GM21529 (cell line): ENCODE measurements at regions not wholly inside any gene's neighbourhood (a gene's known extent, or its start where the extent isn't known, plus 50 kb on each side); places are given as distances from the start of the nearest gene placed in this dataset.

Experiments
- ATAC-seq: cut with Tn5 transposase; IDR thresholded peaks from one replicate; pipeline ENCODE4 v1.9.1; 2021; ENCODE audit not compliant: unreplicated experiment

DNA sequence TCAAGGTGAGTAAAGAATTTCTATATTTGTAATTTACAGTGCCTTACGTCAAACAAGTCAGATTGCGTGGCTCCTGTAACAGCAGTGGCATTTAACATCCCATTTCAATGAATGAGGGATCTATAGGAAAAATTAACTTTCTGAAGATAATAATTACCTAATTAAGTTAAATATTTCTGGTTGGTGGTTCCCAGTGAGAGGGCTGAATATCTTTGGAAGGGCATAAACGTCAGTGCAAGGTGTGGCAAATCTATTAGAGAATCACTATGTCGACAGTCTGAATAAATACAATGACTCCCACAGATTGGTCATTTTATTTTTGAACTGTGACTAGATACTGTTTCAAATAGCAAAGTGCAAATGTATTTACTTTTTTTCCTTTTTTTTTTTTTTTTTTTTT is 80.0 kb downstream of the S1PR1 start:
- no peak for ATAC-seq

DNA sequence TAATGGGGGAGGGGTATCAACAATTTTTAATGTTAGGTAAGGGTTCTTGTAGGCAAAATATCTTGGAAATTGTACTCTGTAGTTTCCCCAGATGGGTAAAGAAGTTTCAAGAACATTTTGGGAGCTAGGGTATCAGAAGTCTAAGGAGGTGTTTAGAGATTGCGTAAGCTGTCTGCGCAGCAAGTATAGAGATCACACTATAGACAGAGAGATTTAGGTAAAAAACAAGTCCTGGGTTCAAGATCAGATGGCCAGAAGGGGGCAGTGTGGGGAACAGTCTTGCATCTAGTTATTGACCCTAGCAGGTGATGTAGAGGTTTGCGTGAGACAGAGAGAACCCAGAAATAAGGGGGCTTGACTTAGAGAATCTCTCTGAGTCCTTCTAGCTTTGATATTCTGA is 80.8 kb downstream of the S1PR1 start:
- no peak for ATAC-seq

DNA sequence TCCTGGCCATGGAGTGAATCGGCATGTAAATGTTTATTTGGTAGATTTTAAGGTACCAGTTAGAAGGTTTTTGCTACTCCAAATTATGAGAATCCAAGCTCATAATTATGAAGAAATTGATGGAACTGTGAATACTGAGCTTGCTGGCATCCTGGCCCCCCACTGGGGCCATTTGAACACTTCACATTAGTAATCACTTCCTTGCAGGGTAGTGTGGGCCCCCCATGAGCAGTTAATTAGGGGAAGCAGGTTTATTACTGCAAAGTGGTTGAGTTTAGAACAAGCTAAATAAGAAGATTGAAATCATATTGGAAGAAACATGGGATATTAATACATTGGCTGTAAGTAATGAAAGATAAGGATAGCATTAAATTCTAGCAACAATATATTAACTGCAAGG is 86.7 kb downstream of the S1PR1 start:
- ATAC-seq: no peak

DNA sequence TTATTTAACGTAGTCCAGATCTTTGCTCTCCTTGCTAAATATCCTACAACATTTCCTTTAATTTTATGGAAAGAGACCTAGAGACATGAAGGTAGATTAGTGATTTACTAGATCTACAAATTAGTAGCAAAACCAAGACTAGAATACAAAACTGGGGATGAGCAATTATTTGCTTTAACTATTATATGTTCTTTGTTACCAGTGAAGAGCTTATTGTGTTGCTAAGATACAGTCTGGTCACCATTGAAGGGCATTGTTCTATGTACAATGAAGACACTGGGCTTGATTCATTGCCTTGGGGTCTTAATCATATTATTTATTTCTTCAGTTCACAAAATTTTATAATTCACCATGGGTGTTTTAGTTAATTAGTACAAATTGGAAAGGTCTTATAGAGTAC is 88.3 kb downstream of the S1PR1 start:
- ATAC-seq: no peak

DNA sequence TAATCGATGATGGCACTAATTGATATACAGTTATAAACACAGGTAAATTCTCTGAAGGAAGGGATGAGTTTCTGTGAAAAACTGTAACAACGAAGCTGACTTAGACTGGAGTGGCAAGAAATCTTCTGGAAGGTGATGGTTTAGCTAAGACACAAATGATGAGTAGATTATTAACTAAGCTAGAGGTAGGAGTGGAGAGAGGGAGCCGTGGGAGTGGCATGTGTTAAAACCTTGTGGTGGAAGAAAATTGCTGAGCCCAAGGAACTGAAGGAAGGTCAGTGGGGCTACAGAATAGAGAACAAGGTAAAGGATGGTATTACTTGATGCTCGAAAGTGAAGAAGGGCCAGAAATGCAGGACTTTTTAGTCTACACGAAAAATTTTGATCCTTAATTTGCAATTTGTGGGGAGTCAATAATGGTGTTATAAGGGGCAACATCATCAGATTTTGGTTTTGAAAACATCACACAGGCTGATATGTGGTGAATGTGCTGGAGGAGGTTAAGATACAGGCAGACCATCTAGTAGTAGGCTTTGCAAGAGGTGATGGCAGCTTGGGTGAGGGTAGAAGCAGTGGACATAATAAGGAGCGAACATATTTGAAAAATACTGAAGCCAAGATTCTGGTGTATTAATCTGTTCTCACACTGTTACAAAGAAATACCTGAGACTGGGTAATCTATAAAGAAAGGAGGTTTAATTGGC is 93.8 kb downstream of the S1PR1 start:
- no peak for ATAC-seq

DNA sequence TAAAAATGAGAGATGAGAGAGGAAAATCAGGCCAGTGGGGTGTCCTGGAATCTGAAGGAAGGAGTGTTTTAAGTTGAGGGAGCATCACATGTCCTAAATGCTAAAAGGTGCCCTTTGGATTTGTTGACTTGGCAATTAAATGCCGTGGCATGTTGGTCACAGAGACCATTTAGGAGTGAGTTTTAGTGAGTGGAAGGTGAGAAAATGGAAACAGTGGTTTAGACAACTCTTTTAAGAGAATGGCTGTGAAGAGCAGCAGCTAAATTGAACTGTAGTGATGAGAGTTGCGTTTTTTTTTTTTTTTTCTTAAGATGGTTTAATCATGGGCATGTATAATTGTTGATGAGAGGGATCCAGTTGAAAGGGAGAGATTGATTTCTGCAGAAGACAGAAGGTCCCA is 95.0 kb downstream of the S1PR1 start:
- no peak for ATAC-seq

DNA sequence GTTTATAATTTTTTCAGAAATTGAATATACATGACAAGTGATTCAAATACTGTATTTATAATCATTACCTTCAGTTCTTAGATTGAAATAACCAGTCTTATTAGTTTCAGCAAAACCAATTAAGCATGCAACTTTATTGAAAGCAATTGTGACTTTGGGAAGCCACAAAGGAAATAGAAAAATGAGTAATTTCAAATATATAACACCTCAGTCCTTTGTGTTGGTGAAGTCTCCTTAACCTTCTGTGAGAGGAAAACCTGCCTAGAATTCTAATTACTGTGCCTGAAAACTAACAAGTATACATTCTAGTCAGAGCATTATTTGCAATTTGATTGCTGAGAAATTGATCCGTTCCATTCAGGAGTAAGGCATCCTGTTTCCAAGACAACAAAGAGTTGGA is 95.8 kb downstream of the S1PR1 start:
- ATAC-seq: no peak

DNA sequence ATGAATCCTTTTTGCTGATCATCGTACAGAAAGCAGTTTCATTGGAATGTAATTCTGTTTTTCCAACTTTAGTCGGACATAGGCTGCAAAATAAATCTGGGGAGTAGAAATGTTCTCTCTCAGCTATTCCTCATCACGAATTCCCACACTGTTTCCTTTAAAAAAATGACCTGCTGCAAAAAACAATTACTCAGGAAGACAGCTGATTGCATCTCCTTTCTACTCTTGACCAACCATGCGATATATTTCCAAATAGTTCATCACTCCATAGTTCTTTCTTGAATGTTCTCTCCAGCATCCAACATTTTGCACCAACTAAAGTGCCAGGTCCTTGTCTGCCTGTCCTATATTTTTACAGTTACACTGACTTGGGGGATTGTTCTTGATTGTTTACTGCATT is 96.4 kb downstream of the S1PR1 start:
- ATAC-seq: no peak

DNA sequence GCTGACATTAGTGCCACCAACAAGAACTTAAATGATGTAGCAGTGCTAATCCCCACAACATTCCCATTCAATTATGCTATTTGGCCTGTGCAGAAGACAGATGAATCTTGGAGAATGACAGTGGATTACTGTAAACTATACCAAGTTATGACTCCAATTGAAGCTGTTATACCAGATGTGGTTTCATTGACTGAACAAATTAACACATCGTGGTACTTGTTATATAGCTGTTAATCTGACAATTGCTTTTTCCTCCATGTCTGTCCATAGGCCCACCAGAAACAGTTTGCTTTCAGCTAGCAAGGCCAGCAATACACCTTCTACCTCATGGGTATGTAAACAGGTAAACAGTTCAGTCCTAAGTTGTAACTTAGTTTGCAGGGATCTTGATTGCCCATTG is 101.1 kb downstream of the S1PR1 start:
- ATAC-seq: no peak

DNA sequence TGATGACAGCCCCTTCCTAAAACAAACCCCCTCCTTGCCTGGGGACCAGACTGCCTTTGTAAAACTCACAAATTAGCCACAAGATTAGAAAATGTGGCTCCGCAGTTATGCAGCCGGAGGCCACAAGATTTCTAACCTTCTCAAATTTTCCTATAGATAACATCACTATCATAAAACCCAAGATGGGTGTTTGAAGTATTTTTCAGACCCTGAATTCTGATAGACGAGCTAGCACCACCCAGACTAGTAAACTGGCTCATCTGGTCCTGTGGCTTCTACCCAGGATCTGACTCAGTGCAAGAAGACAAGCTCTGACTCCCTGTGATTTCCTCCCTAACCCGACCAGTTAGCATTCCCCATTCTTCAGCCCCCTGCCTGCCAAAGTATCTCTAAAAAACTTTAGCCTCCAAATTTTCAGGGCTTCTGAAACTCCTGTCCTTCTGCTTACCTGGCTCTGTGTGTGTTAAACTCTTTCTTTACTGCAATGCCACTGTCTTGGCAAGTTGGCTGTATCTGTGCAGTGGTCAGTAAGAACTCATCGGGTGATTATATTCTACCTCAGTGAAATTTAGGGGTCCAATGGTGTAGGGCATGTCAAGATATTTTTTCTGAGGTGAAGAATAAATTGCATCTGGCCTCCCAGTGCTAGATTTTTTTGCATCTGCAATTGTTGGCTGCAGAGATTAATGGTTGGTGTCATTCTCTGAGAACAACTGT is 102.1 kb downstream of the S1PR1 start:
- no peak for ATAC-seq

DNA sequence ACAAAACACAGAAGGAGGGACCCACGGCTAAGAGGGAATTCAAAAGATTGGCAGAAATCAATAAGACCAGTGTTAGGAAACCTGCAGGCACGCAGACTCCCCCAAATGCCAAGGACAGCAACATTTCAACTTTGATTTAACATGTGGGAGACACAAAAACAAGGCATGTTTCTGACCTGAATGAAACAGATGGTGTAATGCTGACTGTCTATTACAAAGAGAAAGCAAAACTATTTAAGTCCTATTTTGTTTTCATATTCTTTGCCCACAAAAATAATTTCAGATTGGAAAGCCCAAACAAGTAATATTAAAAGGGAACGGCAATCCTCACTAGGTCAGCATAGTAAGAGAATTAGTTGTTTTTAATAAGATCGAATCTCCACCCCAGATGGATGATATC is 107.9 kb downstream of the S1PR1 start:
- ATAC-seq: peak; percentile 51

DNA sequence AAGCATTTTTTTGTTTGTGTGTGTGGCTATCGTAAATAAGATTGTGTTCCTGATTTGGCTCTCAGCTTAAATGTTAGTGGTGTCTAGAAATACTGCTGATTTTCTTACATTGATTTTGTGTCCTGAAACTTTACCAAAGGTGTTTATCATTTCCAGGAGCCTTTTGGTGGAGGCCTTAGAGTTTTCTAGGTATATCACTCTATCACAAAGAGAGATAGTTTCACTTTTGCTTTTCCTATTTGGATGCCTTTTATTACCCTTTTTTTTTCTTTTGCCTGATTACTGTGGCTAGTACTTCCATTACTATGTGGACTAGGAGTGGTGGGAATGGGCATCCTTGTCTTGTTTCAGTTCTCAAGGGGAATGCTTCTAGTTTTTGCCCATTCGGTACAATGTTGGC is 109.6 kb downstream of the S1PR1 start:
- no peak for ATAC-seq

DNA sequence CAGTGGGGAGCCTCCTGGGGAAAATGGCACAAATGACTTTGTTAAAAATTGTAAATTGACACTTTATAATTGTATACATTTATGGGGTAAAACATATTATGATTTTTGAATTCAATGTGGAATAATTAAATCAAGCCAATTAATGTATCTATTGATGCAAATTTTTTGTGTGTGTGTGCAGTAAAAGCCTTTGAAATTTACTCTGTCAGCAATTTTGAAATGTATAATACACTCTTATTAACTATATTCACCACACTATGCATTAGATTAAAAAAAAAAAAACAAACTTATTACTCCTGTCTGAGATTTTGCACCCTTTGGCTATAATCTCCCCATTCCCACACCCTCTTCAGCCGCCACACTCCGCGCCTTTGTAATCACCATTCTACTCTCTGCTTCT is 119.2 kb downstream of the S1PR1 start:
- ATAC-seq: no peak

DNA sequence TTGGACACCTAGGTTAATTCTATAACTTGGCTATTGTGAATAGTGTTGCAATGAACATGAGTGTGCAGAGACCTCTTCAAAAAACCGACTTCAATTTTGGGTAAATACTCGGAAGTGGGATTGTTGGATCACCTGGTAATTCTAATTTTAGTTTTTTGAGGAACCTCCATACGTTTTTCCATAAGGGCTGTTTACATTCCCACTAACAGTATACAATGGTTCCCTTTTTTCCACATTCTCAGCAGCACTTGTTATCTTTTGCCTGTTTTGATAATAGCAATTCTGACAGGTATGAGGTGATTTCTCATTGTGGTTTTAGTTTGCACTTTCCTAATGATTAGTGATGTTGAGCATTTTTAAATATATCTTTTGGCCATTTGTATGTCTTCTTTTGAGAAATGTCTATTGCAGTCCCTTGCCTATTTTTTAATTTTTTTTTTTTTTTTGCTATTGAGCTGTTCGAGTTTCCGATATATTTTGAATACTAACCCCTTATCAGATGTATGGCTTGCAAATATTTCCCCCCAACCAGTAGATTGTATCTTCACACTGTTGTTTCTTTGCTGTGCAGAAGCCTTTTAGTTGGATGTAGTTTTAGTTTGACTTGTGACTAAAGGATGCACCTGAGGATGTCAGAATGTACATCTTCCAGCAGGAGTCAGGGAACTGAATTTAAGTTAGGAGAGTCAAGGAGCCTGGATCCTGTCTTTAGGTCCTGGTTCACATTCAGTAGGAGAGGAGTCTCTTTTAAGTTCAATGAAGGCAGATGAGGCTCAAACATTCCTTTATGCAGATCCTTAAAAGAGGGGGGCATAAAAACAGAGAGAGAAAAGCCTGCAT is 120.0 kb downstream of the S1PR1 start:
- peak; percentile 38 for ATAC-seq

DNA sequence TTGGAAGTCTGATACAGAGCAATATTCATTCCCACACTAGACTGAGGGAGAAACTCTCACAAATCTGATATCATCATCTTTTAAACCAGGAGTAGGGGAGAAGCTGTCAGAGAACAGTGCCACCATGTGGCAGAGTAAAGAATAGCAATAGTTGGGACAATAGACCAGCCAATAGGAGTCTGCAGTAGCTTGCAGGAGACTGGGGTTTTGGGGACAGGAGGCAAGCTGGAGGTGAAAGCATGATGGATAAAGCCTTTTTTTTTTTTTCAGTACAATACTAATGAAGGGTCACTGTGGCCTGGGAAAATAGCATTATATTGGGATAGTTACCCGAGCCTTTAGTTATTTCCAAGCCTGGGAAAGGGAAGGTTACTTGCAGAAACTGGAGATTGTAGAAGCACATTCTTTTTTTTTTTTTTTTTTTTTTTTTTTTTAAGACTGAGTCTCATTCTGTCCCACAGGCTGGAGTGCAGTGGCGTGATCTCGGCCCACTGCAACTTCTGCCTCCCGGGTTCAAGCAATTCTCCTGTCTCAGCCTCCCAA is 120.7 kb downstream of the S1PR1 start:
- peak; percentile 96 for ATAC-seq

DNA sequence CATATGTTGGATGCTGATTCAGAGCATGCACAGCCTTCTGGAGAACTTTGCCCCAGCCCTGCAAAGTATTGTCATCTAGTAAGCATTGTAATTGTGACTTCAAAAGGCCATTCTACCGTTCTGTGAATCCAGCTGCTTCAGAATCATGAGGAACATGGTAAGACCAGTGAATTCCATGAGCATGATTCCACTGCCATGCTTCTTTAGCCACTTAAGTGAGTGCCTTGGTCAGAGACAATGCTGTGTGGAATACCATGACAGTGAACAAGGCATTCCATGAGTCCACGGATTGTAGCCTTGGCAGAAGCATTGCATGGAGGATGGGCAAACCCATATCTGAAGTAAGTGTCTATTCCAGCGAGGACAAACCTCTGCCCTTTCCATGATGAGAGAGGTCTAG is 123.7 kb downstream of the S1PR1 start:
- no peak for ATAC-seq

DNA sequence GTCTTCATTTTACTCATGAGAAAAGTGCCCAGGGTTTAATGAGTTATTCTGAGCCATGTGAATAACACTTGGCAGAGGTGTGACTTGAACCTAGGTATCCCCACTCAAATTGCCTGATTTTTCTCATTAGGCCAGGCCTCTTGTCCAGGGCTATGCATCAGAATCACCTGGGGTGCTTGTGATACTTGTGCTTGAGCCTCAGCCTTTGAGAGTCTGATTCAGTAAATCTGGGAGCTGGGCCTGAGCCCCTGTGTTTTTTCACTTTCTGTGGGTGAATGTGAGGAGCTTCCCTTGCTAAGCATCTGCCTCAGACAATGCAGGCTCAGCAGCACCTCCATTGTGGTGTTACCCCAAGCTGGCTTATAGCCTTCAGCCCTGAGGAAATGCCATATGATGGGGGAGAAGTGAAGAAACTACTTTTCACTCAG is 127.1 kb downstream of the S1PR1 start:
- ATAC-seq: peak; percentile 40

DNA sequence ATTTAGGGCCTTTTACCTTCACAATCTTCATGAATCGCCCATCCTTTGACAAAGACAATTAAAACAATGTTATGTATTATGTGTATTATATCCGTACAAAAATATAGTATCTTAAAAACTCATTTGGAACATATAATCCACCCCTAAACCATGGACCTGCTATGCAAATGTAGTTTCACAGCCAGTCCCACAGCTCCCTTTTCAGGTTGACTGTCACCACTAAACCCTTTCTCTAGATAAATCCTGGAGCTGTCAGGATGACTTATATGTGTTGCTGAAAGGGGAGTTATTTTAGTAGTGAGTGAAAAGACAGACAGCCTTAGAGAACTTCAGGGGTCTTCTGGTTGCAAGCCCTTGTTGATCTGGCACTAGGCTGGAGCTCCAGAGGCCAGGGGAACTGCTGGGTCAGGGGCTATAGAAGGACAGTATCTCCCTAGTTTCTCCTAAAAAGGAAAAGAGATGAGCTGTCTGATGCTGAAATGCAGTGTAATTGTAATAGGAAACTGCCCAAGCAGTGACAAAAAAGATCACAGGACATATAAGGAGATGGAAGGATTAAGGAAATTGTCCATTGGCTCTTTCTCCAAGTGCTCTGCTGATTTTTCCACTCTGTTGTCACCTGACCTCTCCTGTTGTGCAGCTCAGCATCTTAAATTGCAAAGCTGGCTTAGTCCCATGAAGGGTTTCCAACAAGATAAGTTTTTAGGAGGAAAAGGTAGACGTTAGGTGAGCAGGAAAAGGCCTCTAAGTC is 127.7 kb downstream of the S1PR1 start:
- peak; percentile 72 for ATAC-seq

DNA sequence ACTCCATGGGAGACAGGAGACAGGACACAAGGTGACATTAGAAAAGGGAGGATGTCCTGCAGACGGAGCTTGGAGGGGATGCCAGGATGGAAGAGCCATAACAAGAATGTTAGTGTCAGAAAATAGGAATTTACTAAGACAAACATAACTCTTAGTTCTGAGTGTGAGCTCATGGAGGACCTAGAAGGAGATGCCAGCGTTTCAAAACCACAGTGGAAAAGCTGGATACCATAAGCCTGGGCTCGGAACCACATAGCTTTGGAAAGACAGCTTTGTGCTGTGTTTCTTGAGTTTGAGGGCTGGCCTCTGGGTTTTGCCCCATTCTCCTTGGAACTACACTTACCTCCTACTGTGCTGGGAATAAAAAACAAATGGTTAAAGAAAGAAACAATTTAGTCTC is 128.4 kb downstream of the S1PR1 start:
- ATAC-seq: no peak

DNA sequence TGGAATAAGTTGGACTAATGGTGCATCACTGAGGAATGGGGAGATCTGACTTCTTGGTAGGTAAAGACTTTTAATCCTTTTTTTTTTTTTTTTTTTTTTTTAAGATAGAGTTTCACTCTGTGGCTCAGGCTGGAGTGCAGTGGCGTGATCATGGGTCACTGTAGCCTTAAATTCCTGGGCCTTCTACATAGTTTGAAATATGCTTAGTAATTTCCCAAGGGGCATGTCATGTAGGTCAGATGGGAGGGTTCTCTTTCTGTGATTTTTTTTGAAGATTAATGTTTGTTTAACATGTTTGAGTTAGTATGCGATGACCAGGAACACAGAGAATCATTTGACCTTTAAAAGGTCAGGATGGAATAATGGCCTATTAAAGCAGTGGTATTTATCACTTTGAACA is 129.1 kb downstream of the S1PR1 start:
- ATAC-seq: no peak
